ENCODE measurements at regions not wholly inside any gene's neighbourhood (a gene's known extent, or its start where the extent isn't known, plus 50 kb on each side); places are given as distances from the start of the nearest gene placed in this dataset.

GRCh38 chr3:194267744-194268653 lies 83.1 kb downstream of the CPN2 start:
- Mint-ChIP-seq H3K27me3 (no peaks in the 10 kb centered on the region), H3K4me3 (ENCODE audit: low read depth) (no peak overlapping the region), H3K9me3 (ENCODE audit: low read depth) (no peaks in the 10 kb centered on the region), H3K36me3 (ENCODE audit: insufficient read depth) (no peaks in the 10 kb centered on the region), H3K27ac (no peak overlapping the region), H3K4me1 (ENCODE audit: low read depth) (peaks cover 16% of the 10 kb centered on the region)
- no peak for TF ChIP-seq CTCF (IDR thresholded peaks at IDR 0.05; ENCODE audit: unreplicated experiment)
- DNase-seq (ENCODE audit: low spot score, unreplicated experiment), result no peak

- H3K9me3 Mint-ChIP-seq (ENCODE audit: low read depth), result no peaks in the 10 kb centered on the region
- H3K36me3 Mint-ChIP-seq (ENCODE audit: insufficient read depth), result no peaks in the 10 kb centered on the region
- no peaks in the 10 kb centered on the region for H3K27me3 Mint-ChIP-seq
- H3K27ac Mint-ChIP-seq, result peak overlapping the region; percentile 69
- H3K4me3 Mint-ChIP-seq (ENCODE audit: low read depth), result no peak overlapping the region
- H3K4me1 Mint-ChIP-seq (ENCODE audit: low read depth), result peaks cover 15% of the 10 kb centered on the region
- DNase-seq (ENCODE audit: low spot score, unreplicated experiment), result no peak
- TF ChIP-seq CTCF (IDR thresholded peaks at IDR 0.05; ENCODE audit: unreplicated experiment), result no peak
Measured at GRCh38 chr3:194268654-194269512, 82.2 kb downstream of the CPN2 start.

- H3K36me3 Mint-ChIP-seq (ENCODE audit: insufficient read depth), result no peaks in the 10 kb centered on the region
- H3K27ac Mint-ChIP-seq, result no peak overlapping the region
- no peaks in the 10 kb centered on the region for H3K27me3 Mint-ChIP-seq
- H3K4me1 Mint-ChIP-seq (ENCODE audit: low read depth), result peaks cover 12% of the 10 kb centered on the region
- H3K9me3 Mint-ChIP-seq (ENCODE audit: low read depth), result no peaks in the 10 kb centered on the region
- peak; percentile 14 for TF ChIP-seq CTCF (IDR thresholded peaks at IDR 0.05; ENCODE audit: unreplicated experiment)
- DNase-seq (ENCODE audit: low spot score, unreplicated experiment), result no peak
- no peak overlapping the region for H3K4me3 Mint-ChIP-seq (ENCODE audit: low read depth)
Measured at GRCh38 chr3:194269610-194270145, 81.5 kb downstream of the CPN2 start.

- H3K4me1 Mint-ChIP-seq (ENCODE audit: low read depth), result peaks cover 21% of the 10 kb centered on the region
- H3K27ac Mint-ChIP-seq, result no peak overlapping the region
- H3K27me3 Mint-ChIP-seq, result no peaks in the 10 kb centered on the region
- no peaks in the 10 kb centered on the region for H3K9me3 Mint-ChIP-seq (ENCODE audit: low read depth)
- H3K36me3 Mint-ChIP-seq (ENCODE audit: insufficient read depth), result no peaks in the 10 kb centered on the region
- H3K4me3 Mint-ChIP-seq (ENCODE audit: low read depth), result no peak overlapping the region
- TF ChIP-seq CTCF (IDR thresholded peaks at IDR 0.05; ENCODE audit: unreplicated experiment), result no peak
- DNase-seq (ENCODE audit: low spot score, unreplicated experiment), result no peak
Measured at GRCh38 chr3:194270627-194271459, 80.3 kb downstream of the CPN2 start.

All from progenitor cell of endocrine pancreas (in vitro differentiated cells).